Nephron progenitor cell (in vitro differentiated cells): ENCODE measurements at regions not wholly inside any gene's neighbourhood (a gene's known extent, or its start where the extent isn't known, plus 50 kb on each side); places are given as distances from the start of the nearest gene placed in this dataset.

Experiments
- DNase-seq: peaks from one replicate; pipeline ENCODE4 v3.0.0; 2021
- H3K27ac Mint-ChIP-seq: 2 replicates; pipeline ENCODE4 v1.8.0; 2021; ENCODE audit warnings: mild to moderate bottlenecking, moderate library complexity, mixed read lengths
- H3K27me3 Mint-ChIP-seq: 2 replicates; pipeline ENCODE4 v1.8.0; 2021; ENCODE audit warnings: mild to moderate bottlenecking, low read depth, mixed read lengths; ENCODE audit not compliant: poor library complexity
- H3K36me3 Mint-ChIP-seq: 2 replicates; pipeline ENCODE4 v1.8.0; 2021; ENCODE audit warnings: low read depth, mixed read lengths
- H3K4me1 Mint-ChIP-seq: 2 replicates; pipeline ENCODE4 v1.8.0; 2021; ENCODE audit warnings: mixed read lengths
- H3K4me3 Mint-ChIP-seq: 2 replicates; pipeline ENCODE4 v1.8.0; 2021; ENCODE audit warnings: mild to moderate bottlenecking, moderate library complexity, mixed read lengths
- H3K9me3 Mint-ChIP-seq: 2 replicates; pipeline ENCODE4 v1.8.0; 2021; ENCODE audit warnings: mild to moderate bottlenecking, moderate library complexity, mixed read lengths
- TF ChIP-seq, protein P1 (sequence below): fragments of 200-600 bp; sonication (generic); IDR thresholded peaks from 2 replicates; pipeline ENCODE4 v1.5.0; 2021; ENCODE audit warnings: antibody characterized with exemption

- H3K36me3 Mint-ChIP-seq = no peaks in the 10 kb centered on the region
- no peak for DNase-seq
- H3K9me3 Mint-ChIP-seq = no peaks in the 10 kb centered on the region
- TF ChIP-seq, protein P1, sequence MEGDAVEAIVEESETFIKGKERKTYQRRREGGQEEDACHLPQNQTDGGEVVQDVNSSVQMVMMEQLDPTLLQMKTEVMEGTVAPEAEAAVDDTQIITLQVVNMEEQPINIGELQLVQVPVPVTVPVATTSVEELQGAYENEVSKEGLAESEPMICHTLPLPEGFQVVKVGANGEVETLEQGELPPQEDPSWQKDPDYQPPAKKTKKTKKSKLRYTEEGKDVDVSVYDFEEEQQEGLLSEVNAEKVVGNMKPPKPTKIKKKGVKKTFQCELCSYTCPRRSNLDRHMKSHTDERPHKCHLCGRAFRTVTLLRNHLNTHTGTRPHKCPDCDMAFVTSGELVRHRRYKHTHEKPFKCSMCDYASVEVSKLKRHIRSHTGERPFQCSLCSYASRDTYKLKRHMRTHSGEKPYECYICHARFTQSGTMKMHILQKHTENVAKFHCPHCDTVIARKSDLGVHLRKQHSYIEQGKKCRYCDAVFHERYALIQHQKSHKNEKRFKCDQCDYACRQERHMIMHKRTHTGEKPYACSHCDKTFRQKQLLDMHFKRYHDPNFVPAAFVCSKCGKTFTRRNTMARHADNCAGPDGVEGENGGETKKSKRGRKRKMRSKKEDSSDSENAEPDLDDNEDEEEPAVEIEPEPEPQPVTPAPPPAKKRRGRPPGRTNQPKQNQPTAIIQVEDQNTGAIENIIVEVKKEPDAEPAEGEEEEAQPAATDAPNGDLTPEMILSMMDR = no peak
- no peak overlapping the region for H3K27ac Mint-ChIP-seq
- no peaks in the 10 kb centered on the region for H3K27me3 Mint-ChIP-seq
- H3K4me1 Mint-ChIP-seq = no peaks in the 10 kb centered on the region
- no peak overlapping the region for H3K4me3 Mint-ChIP-seq
Observed at GRCh38 chr1:238248356-238248755, 357.6 kb upstream of the ZP4 start.

GRCh38 chr1:238242181-238242580, 351.5 kb upstream of the ZP4 start:
- Mint-ChIP-seq H3K4me3 (no peak overlapping the region), H3K9me3 (no peaks in the 10 kb centered on the region), H3K27me3 (peaks cover 4% of the 10 kb centered on the region), H3K4me1 (no peaks in the 10 kb centered on the region), H3K36me3 (no peaks in the 10 kb centered on the region), H3K27ac (no peak overlapping the region)
- no peak for DNase-seq
- TF ChIP-seq, protein P1 = no peak

GRCh38 chr1:238241607-238242006, 350.9 kb upstream of the ZP4 start:
- Mint-ChIP-seq H3K27me3 (peaks cover 4% of the 10 kb centered on the region), H3K4me1 (no peaks in the 10 kb centered on the region), H3K27ac (no peak overlapping the region), H3K36me3 (no peaks in the 10 kb centered on the region), H3K4me3 (no peak overlapping the region), H3K9me3 (no peaks in the 10 kb centered on the region)
- TF ChIP-seq, protein P1 = no peak
- DNase-seq = no peak

GRCh38 chr1:238239343-238239742, 348.6 kb upstream of the ZP4 start:
- peaks cover 4% of the 10 kb centered on the region for H3K27me3 Mint-ChIP-seq
- no peaks in the 10 kb centered on the region for H3K36me3 Mint-ChIP-seq
- no peak overlapping the region for H3K27ac Mint-ChIP-seq
- TF ChIP-seq, protein P1 = no peak
- H3K9me3 Mint-ChIP-seq = no peaks in the 10 kb centered on the region
- H3K4me3 Mint-ChIP-seq = no peak overlapping the region
- no peak for DNase-seq
- H3K4me1 Mint-ChIP-seq = no peaks in the 10 kb centered on the region

GRCh38 chr1:238233966-238234365, 343.2 kb upstream of the ZP4 start:
- Mint-ChIP-seq H3K4me3 (no peak overlapping the region), H3K27ac (no peak overlapping the region), H3K27me3 (no peaks in the 10 kb centered on the region), H3K4me1 (no peaks in the 10 kb centered on the region), H3K36me3 (no peaks in the 10 kb centered on the region), H3K9me3 (no peaks in the 10 kb centered on the region)
- DNase-seq = no peak
- TF ChIP-seq, protein P1 = no peak

- Mint-ChIP-seq H3K4me1 (no peaks in the 10 kb centered on the region), H3K36me3 (no peaks in the 10 kb centered on the region), H3K27me3 (no peaks in the 10 kb centered on the region), H3K4me3 (no peak overlapping the region), H3K9me3 (no peaks in the 10 kb centered on the region), H3K27ac (no peak overlapping the region)
- TF ChIP-seq, protein P1 = no peak
- DNase-seq = no peak
Observed at GRCh38 chr1:238232084-238232710, 341.5 kb upstream of the ZP4 start.
